PC-9 (cell line): ENCODE measurements at regions not wholly inside any gene's neighbourhood (a gene's known extent, or its start where the extent isn't known, plus 50 kb on each side); places are given as distances from the start of the nearest gene placed in this dataset.

Source experiments
- BruUV-seq: library from RNA; stranded (reverse); fragments of 400-500 nt; replicated peaks from 2 replicates; lab custom pipeline; 2021; lab: Mats Ljungman, UMichigan
- CTCF ChIA-PET: fragments of 300-600 bp; sonication (Branson Sonifier 250); formaldehyde crosslinking; loops from one replicate; lab custom pipeline; 2022; ENCODE audit warnings: antibody characterized with exemption; lab: Charles Lee
- POLR2A ChIA-PET: fragments of 300-600 bp; sonication (Branson Sonifier 250); formaldehyde crosslinking; loops from one replicate; lab custom pipeline; 2022; ENCODE audit warnings: antibody characterized with exemption; ENCODE audit not compliant: unreplicated experiment; lab: Charles Lee
- DNase-seq, 2 experiments: peaks; one replicate each; pipeline versions ENCODE4 v3.0.0 to v3.0.0-alpha.2; 2015 to 2022; ENCODE audit warnings: mixed read lengths in 1 of 2
- H2AFZ ChIP-seq: fragments of 200-600 bp; sonication (generic); 2 replicates; pipeline ENCODE4 v1.8.1; 2017; ENCODE audit warnings: antibody characterized with exemption
- H3F3A ChIP-seq: fragments of 200-600 bp; sonication (generic); 2 replicates; pipeline ENCODE4 v1.8.1; 2017; ENCODE audit warnings: antibody characterized with exemption, mild to moderate bottlenecking, low read depth; ENCODE audit not compliant: insufficient read depth
- H3K27ac ChIP-seq: fragments of 200-600 bp; sonication (generic); 2 replicates; pipeline ENCODE4 v1.6.1; 2016; ENCODE audit warnings: mixed run types
- H3K27me3 ChIP-seq: fragments of 200-600 bp; sonication (generic); 2 replicates; pipeline ENCODE4 v1.6.1; 2016; ENCODE audit warnings: low read depth, mixed run types; ENCODE audit not compliant: insufficient read depth
- H3K36me3 ChIP-seq: fragments of 200-600 bp; sonication (generic); 2 replicates; pipeline ENCODE4 v1.6.1; 2016; ENCODE audit warnings: low read depth, mixed run types
- H3K4me1 ChIP-seq: fragments of 200-600 bp; sonication (generic); replicated peaks from 2 replicates; pipeline ENCODE4 v1.6.1; 2016; ENCODE audit warnings: mixed run types; ENCODE audit not compliant: insufficient read depth
- H3K4me2 ChIP-seq: fragments of 200-600 bp; sonication (generic); 2 replicates; pipeline ENCODE4 v1.6.1; 2017; ENCODE audit warnings: mixed run types
- H3K4me3 ChIP-seq: fragments of 200-600 bp; sonication (generic); 2 replicates; pipeline ENCODE4 v1.6.1; 2016; ENCODE audit warnings: mixed run types
- H3K79me2 ChIP-seq: fragments of 200-600 bp; sonication (generic); 2 replicates; pipeline ENCODE4 v1.6.1; 2017; ENCODE audit warnings: low read depth, mixed run types
- H3K9me2 ChIP-seq: fragments of 200-600 bp; sonication (generic); 2 replicates; pipeline ENCODE4 v1.8.1; 2017; ENCODE audit warnings: mild to moderate bottlenecking; ENCODE audit not compliant: insufficient read depth
- H3K9me3 ChIP-seq: fragments of 200-600 bp; sonication (generic); 2 replicates; pipeline ENCODE4 v1.8.1; 2016; ENCODE audit warnings: low read depth; ENCODE audit not compliant: insufficient read depth
- H4K20me1 ChIP-seq: fragments of 200-600 bp; sonication (generic); 2 replicates; pipeline ENCODE4 v1.8.1; 2017; ENCODE audit not compliant: insufficient read depth
- EZH2 ChIP-seq: fragments of 200-600 bp; sonication (generic); IDR thresholded peaks from 2 replicates; pipeline ENCODE4 v1.8.0; 2017; ENCODE audit warnings: antibody characterized with exemption, low read depth
- intact Hi-C: fragments of 100-400 bp; cut with micrococcal nuclease; formaldehyde crosslinking; loops from one replicate; pipeline ENCODE4 v1.10.0; 2022; ENCODE audit not compliant: unreplicated experiment
- TF ChIP-seq, protein P1 (sequence below): fragments of 200-600 bp; sonication (generic); conservative IDR thresholded peaks from 2 replicates; pipeline ENCODE4 v1.6.1; 2017; ENCODE audit warnings: mixed run types, antibody characterized with exemption, mild to moderate bottlenecking, moderate library complexity

GRCh38 chr20:57895161-57895855, 185.5 kb upstream of the PMEPA1 start:
- no peaks in the 10 kb centered on the region for H3K36me3 ChIP-seq
- intact Hi-C loops: no loop called here
- no peak overlapping the region for H2AFZ ChIP-seq
- no peak overlapping the region for H3K27ac ChIP-seq
- peaks cover 8% of the 10 kb centered on the region for H3K4me1 ChIP-seq
- H3K27me3 ChIP-seq: no peaks in the 10 kb centered on the region
- POLR2A ChIA-PET: no interaction called here
- CTCF ChIA-PET: no interaction called here
- H3K9me3 ChIP-seq: no peaks in the 10 kb centered on the region
- TF ChIP-seq, protein P1, sequence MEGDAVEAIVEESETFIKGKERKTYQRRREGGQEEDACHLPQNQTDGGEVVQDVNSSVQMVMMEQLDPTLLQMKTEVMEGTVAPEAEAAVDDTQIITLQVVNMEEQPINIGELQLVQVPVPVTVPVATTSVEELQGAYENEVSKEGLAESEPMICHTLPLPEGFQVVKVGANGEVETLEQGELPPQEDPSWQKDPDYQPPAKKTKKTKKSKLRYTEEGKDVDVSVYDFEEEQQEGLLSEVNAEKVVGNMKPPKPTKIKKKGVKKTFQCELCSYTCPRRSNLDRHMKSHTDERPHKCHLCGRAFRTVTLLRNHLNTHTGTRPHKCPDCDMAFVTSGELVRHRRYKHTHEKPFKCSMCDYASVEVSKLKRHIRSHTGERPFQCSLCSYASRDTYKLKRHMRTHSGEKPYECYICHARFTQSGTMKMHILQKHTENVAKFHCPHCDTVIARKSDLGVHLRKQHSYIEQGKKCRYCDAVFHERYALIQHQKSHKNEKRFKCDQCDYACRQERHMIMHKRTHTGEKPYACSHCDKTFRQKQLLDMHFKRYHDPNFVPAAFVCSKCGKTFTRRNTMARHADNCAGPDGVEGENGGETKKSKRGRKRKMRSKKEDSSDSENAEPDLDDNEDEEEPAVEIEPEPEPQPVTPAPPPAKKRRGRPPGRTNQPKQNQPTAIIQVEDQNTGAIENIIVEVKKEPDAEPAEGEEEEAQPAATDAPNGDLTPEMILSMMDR: no peak
- TF ChIP-seq EZH2: no peak
- no peaks in the 10 kb centered on the region for H4K20me1 ChIP-seq
- no TSS peak for BruUV-seq
- H3K79me2 ChIP-seq: no peaks in the 10 kb centered on the region
- no peak for DNase-seq
- H3K4me2 ChIP-seq: no peak overlapping the region
- no peaks in the 10 kb centered on the region for H3K9me2 ChIP-seq
- no peak overlapping the region for H3K4me3 ChIP-seq
- no peaks in the 10 kb centered on the region for H3F3A ChIP-seq

- BruUV-seq: no TSS peak
- Histone ChIP-seq H3K4me3 (no peak overlapping the region), H3K36me3 (no peaks in the 10 kb centered on the region), H4K20me1 (no peaks in the 10 kb centered on the region), H3K4me1 (no peaks in the 10 kb centered on the region), H3K27me3 (no peaks in the 10 kb centered on the region), H3F3A (no peaks in the 10 kb centered on the region), H3K27ac (no peak overlapping the region), H3K9me3 (no peaks in the 10 kb centered on the region), H3K9me2 (no peaks in the 10 kb centered on the region), H2AFZ (no peak overlapping the region), H3K79me2 (no peaks in the 10 kb centered on the region), H3K4me2 (no peak overlapping the region)
- DNase-seq: no peak
- CTCF ChIA-PET: no interaction called here
- POLR2A ChIA-PET: no interaction called here
- TF ChIP-seq, protein P1: no peak
- no peak for TF ChIP-seq EZH2
- intact Hi-C loops: no loop called here
These were observed 184.7 kb upstream of the PMEPA1 start for GRCh38 chr20:57894522-57894921.

DNA sequence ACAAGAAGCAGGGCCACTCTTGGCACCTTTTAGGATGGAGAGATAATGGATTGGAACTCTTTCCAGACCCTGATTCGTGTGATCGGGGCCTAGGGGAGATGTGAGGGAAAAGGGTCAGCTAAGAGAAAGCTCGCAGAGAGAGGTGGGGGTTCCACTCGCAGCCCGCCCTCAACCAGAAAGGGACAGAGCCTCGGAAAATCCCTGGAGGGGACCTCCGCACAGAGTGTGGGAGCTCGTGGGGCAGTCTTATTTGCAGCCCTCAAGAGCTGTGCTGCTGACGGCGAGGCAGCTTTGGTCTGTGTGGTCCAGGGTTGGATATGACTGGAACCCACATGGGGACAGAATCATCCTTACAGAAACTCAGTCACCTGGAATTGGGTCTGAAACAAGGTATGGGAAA, 184.3 kb upstream of the PMEPA1 start:
- Histone ChIP-seq H3K4me1 (no peaks in the 10 kb centered on the region), H3K27me3 (no peaks in the 10 kb centered on the region), H4K20me1 (no peaks in the 10 kb centered on the region), H3K36me3 (no peaks in the 10 kb centered on the region), H2AFZ (no peak overlapping the region), H3K79me2 (no peaks in the 10 kb centered on the region), H3K4me3 (no peak overlapping the region), H3F3A (no peaks in the 10 kb centered on the region), H3K9me2 (no peaks in the 10 kb centered on the region), H3K27ac (no peak overlapping the region), H3K4me2 (no peak overlapping the region), H3K9me3 (no peaks in the 10 kb centered on the region)
- no TSS peak for BruUV-seq
- intact Hi-C loops: no loop called here
- POLR2A ChIA-PET: no interaction called here
- DNase-seq: no peak
- CTCF ChIA-PET: no interaction called here
- no peak for TF ChIP-seq EZH2
- TF ChIP-seq, protein P1: no peak
